HCT116 (cell line): ENCODE measurements at regions not wholly inside any gene's neighbourhood (a gene's known extent, or its start where the extent isn't known, plus 50 kb on each side); places are given as distances from the start of the nearest gene placed in this dataset.

Experiments
- CEBPB ChIP-seq: IDR thresholded peaks from 2 replicates; pipeline ENCODE4 v1.6.1; 2012; ENCODE audit warnings: low read depth
- CTCF ChIP-seq, 3 experiments: fragments of 200-600 bp in 1 of 3; sonication (generic) in 1 of 3; IDR thresholded peaks in 2 of 3; conservative IDR thresholded peaks in 1 of 3; 2 replicates each; pipeline ENCODE4 v1.5.1; 2012 to 2017; ENCODE audit warnings: low read depth in 2 of 3, low read length in 2 of 3, antibody characterized with exemption in 1 of 3, borderline replicate concordance in 1 of 3, control low read depth in 1 of 3, mild to moderate bottlenecking in 1 of 3, mixed read lengths in 1 of 3, mixed run types in 1 of 3, moderate library complexity in 1 of 3; ENCODE audit not compliant: insufficient read depth in 1 of 3
- JUND ChIP-seq: IDR thresholded peaks from 2 replicates; pipeline ENCODE4 v1.6.1; 2012
- RAD21 ChIP-seq: IDR thresholded peaks from 2 replicates; pipeline ENCODE4 v1.6.1; 2012; ENCODE audit warnings: low read depth, mild to moderate bottlenecking
- REST ChIP-seq: IDR thresholded peaks from 2 replicates; pipeline ENCODE4 v1.6.1; 2012; ENCODE audit warnings: low read depth
- SIN3A ChIP-seq: IDR thresholded peaks from 2 replicates; pipeline ENCODE4 v1.6.1; 2012; ENCODE audit warnings: low read depth

- no peak for TF ChIP-seq REST
- no peak for TF ChIP-seq RAD21
- no peak for TF ChIP-seq SIN3A
- TF ChIP-seq CTCF (IDR thresholded peaks at IDR 0.05 in 2 of 3, conservative IDR thresholded peaks at IDR 0.05 in 1 of 3; ENCODE audit: borderline replicate concordance in 1 of 3, insufficient read depth in 1 of 3, low read depth in 2 of 3, low read length in 2 of 3) = no peak
- no peak for TF ChIP-seq JUND
- no peak for TF ChIP-seq CEBPB
These were observed 59.7 kb upstream of the RASGEF1B start for GRCh38 chr4:81531410-81531809.
